ENCODE measurements at regions not wholly inside any gene's neighbourhood (a gene's known extent, or its start where the extent isn't known, plus 50 kb on each side); places are given as distances from the start of the nearest gene placed in this dataset.
A peak's percentile ranks its signal among the peaks of the same experiment; 100 is the strongest.

GRCh38 chr6:168370310-168370991 lies 50.9 kb upstream of the DACT2 start (continued):
- TF ChIP-seq, protein P1, sequence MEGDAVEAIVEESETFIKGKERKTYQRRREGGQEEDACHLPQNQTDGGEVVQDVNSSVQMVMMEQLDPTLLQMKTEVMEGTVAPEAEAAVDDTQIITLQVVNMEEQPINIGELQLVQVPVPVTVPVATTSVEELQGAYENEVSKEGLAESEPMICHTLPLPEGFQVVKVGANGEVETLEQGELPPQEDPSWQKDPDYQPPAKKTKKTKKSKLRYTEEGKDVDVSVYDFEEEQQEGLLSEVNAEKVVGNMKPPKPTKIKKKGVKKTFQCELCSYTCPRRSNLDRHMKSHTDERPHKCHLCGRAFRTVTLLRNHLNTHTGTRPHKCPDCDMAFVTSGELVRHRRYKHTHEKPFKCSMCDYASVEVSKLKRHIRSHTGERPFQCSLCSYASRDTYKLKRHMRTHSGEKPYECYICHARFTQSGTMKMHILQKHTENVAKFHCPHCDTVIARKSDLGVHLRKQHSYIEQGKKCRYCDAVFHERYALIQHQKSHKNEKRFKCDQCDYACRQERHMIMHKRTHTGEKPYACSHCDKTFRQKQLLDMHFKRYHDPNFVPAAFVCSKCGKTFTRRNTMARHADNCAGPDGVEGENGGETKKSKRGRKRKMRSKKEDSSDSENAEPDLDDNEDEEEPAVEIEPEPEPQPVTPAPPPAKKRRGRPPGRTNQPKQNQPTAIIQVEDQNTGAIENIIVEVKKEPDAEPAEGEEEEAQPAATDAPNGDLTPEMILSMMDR (CRISPR knock-in tag; IDR thresholded peaks at IDR 0.05) = peak; percentile 97
- TF ChIP-seq, protein P2, sequence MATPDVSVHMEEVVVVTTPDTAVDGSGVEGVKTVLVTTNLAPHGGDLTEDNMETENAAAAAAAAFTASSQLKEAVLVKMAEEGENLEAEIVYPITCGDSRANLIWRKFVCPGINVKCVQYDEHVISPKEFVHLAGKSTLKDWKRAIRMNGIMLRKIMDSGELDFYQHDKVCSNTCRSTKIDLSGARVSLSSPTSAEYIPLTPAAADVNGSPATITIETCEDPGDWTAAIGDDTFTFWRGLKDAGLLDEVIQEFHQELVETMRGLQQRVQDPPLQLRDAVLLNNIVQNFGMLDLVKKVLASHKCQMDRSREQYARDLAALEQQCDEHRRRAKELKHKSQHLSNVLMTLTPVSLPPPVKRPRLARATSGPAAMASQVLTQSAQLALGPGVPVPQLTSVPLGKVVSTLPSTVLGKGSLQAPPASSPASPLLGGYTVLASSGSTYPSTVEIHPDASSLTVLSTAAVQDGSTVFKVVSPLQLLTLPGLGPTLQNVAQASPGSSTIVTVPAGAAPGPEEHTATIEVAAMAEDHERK (CRISPR knock-in tag; IDR thresholded peaks at IDR 0.05; ENCODE audit: low read depth) = no peak
- TF ChIP-seq ZNF225 (CRISPR knock-in tag; IDR thresholded peaks at IDR 0.05) (peak; percentile 65; the same call in 1 of the 2 replicates), RELA (CRISPR knock-in tag; IDR thresholded peaks at IDR 0.05) (0 out of 2 replicates have a peak, but pooled peaks have one; percentile 56), SALL1 (CRISPR knock-in tag; IDR thresholded peaks at IDR 0.05) (peak; percentile 51; the same call in 1 of the 2 replicates), ZNF121 (CRISPR knock-in tag; IDR thresholded peaks at IDR 0.05) (no peak), RORA (CRISPR knock-in tag; IDR thresholded peaks at IDR 0.05) (no peak), NFIC (IDR thresholded peaks at IDR 0.05; ENCODE audit: low read length) (no peak), ZNF234 (CRISPR knock-in tag; conservative IDR thresholded peaks at IDR 0.05) (no peak), MTA1 (CRISPR knock-in tag; IDR thresholded peaks at IDR 0.05; ENCODE audit: borderline replicate concordance) (peak; percentile 27; the same call in 1 of the 2 replicates), ZKSCAN1 (IDR thresholded peaks at IDR 0.05; ENCODE audit: low read length) (0 out of 2 replicates have a peak, but pooled peaks have one; percentile 32), KMT2A (CRISPR knock-in tag; IDR thresholded peaks at IDR 0.05) (peak; percentile 59; the same call in 1 of the 2 replicates), RAD21 (CRISPR knock-in tag; IDR thresholded peaks at IDR 0.05) (peak; percentile 97), TBX3 (IDR thresholded peaks at IDR 0.05; ENCODE audit: borderline replicate concordance) (no peak), ZNF513 (CRISPR knock-in tag; conservative IDR thresholded peaks at IDR 0.05) (no peak), ZNF562 (CRISPR knock-in tag; IDR thresholded peaks at IDR 0.05; ENCODE audit: borderline replicate concordance) (no peak), MED8 (CRISPR knock-in tag; IDR thresholded peaks at IDR 0.05; ENCODE audit: insufficient replicate concordance) (peak; percentile 4), GPN1 (CRISPR knock-in tag; IDR thresholded peaks at IDR 0.05; ENCODE audit: borderline replicate concordance) (0 out of 2 replicates have a peak, but pooled peaks have one; percentile 51), YY1 (IDR thresholded peaks at IDR 0.05; ENCODE audit: insufficient read depth, insufficient replicate concordance, low read depth, low read length) (peak; percentile 26), CENPX (CRISPR knock-in tag; IDR thresholded peaks at IDR 0.05) (no peak), ZNF260 (CRISPR knock-in tag; IDR thresholded peaks at IDR 0.05; ENCODE audit: borderline replicate concordance, low read depth) (no peak), CAMTA2 (CRISPR knock-in tag; IDR thresholded peaks at IDR 0.05; ENCODE audit: borderline replicate concordance) (peak; percentile 33; the same call in 1 of the 2 replicates), ELF1 (CRISPR knock-in tag; IDR thresholded peaks at IDR 0.05) (0 out of 2 replicates have a peak, but pooled peaks have one; percentile 26), ELF3 (CRISPR knock-in tag; IDR thresholded peaks at IDR 0.05) (peak; percentile 27; the same call in 1 of the 2 replicates)
- TF ChIP-seq, protein P3, sequence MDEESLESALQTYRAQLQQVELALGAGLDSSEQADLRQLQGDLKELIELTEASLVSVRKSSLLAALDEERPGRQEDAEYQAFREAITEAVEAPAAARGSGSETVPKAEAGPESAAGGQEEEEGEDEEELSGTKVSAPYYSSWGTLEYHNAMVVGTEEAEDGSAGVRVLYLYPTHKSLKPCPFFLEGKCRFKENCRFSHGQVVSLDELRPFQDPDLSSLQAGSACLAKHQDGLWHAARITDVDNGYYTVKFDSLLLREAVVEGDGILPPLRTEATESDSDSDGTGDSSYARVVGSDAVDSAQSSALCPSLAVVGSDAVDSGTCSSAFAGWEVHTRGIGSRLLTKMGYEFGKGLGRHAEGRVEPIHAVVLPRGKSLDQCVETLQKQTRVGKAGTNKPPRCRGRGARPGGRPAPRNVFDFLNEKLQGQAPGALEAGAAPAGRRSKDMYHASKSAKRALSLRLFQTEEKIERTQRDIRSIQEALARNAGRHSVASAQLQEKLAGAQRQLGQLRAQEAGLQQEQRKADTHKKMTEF (CRISPR knock-in tag; IDR thresholded peaks at IDR 0.05) = peak; percentile 46; the same call in 1 of the 2 replicates

All from HepG2 (cell line).